HPDE6-E6E7 (cell line): ENCODE measurements at regions not wholly inside any gene's neighbourhood (a gene's known extent, or its start where the extent isn't known, plus 50 kb on each side); places are given as distances from the start of the nearest gene placed in this dataset.
"Not testable (repeated sequence)": the region's sequence is repeated elsewhere in the genome, so short reads cannot be mapped to it uniquely, and the experiment has no call there.

Experiments
- DNase-seq: peaks from one replicate; pipeline ENCODE4 v3.0.0; 2011; ENCODE audit warnings: missing footprints; ENCODE audit errors: extremely low spot score

DNA sequence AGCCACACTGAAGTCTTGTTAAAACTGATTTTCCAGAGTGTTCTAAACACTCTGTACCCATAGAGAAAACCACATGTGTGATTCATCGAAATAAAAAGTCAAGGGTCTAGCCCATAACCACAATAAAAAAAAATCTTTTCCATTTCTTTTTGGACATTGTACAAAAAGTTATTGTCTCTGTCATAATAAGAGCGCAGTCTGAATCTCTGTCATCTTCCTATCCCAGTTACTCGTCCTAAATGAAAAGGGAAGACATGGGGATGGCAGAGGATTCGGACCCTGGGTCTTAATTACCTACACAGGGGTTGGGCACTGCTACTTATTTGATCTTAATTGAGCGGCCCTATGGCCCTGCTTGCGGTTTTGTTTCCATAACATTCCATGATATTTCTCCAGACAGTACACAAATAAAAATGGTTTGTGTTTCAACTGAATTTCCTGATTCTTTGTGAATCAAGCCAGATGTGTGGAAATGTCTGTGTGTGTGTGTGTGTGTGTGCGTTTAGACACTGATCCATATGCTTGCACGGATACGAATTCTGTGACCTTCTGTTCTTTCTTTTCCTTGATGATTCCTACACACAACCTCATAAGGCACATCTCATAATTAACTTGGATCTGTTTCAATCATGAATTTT, 133.4 kb upstream of the SPATS2L start:
- DNase-seq, result no peak

DNA sequence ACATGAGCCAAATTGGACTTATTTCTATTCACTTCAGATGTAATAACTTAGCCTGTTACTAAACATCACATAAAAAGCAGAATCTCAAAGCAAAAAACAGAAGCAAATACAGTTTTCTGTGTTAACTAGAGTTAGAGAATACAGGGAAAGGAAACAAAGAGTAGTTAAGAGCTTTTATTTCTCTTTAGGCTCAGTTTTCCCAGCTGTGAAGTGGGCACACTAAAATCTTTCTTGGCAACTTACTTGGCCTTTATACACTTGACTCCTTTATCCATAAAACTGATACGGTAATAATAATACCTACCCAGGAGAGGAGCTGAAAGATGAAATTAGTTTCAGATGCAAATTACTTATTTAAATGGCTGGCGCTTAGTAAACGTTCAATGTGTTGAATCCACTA, 132.8 kb upstream of the SPATS2L start:
- no peak for DNase-seq

DNA sequence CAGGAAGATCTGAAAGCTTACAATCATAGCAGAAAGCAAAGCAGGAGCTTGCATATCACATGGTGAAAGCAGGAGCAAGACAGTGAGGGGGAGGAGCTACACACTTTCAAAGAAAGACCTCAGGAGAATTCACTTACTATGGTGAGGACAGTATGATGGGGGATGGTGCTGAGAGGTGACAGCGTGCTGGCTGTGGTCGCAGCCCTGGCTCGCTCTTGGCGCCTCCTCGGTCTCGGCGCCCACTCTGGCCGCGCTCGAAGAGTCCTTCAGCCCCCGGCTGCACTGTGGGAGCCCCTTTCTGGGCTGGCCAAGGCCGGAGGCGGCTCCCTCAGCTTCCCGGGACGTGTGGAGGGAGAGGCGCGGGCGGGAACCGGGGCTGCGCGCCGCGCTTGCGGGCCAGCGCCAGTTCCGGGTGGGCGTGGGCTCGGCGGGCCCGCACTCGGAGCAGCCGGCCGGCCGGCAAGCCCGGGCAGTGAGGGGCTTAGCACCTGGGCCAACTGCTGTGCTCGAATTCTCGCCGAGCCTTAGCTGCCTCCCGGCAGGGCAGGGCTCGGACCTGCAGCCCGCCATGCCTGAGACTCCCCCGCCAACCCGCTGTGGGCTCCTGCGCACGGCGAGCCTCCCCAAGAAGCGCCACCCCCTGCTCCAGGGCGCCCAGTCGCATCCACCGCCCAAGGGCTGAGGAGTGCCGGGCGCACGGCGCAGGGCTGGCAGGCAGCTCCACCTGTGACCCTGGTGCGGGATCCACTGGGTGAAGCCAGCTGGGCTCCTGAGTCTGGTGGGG, 131.9 kb upstream of the SPATS2L start:
- no peak for DNase-seq

DNA sequence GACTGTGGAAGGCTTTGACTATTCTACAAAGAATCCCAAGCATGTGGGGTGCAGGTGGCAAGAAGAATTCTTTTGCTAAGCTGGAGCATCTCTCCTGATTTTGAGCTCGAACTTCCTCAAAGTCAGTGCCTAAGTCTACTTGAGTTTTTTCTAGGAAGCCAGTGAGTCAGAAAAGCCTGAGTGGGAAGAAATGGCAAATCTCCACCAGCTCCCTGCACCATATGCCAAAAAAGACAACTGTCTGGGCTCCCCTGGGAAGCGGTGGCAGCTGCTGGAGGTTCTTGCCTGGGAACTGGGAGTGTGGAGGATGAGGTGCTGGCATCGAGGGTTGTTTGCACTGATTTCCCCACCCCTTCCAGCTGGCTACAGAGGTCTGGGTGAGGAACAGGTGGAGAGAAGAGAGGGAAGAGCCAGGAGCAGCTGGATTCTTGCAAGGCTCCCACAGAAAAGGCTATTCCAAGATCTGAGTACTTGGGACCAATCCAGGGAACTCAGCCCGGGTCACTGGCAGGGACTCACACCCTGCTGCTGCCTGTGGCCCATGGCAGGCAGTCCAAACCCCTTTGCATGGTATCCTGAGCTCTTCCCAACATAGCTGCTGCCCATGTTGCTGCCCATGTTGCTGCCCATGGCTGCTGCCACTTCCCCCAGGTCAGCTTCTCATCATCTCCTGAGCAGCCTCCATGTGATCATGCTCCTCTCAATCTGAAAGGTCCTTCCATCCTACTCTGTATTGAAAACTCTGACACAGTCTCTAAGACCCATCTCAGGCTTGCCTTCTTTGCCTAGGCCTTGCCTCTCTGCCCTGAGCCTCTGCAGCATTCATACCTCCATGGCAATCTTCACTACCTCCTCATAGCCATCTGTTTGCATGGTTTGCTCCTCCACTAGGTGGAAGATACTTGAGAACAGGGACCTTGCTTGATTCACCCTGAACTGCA, 128.3 kb upstream of the SPATS2L start:
- DNase-seq, result no peak

DNA sequence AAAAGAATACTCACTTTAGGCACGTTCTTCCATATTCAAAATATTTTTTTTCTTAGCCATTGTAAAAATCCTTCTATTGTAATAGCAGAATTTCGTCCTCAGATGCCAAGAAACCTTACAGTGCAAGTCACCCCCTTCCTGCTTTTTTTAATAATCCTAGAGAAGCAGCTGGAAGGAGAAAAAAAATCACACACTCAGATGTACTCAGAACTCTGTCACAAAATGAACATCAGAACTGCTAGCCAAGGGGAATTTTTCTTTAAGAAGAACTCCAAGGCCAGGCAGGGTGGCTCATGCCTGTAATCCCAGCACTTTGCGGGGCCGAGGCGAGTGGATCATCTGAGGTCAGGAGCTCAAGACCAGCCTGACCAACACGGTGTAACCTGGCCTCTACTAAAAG, 127.3 kb upstream of the SPATS2L start:
- DNase-seq, result no peak

DNA sequence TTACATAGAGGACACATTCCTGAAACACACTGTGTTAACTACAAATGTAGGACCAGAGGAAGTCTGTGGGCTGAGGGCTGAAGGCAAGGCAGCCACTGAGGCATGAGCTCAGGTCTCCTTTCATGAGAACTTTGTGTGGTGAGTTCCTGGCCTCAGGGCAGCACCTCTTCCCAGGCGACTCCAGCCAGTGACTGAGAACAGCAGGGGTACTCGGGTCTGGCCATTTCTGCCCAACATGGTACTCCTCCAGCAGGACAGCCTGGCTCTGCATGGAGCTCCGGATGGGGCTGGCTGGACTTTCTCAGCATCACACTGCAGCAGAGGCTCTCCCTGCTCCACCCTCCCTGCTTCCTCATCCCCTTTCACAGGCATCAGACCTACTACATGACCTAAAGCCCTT, 125.5 kb upstream of the SPATS2L start:
- DNase-seq, result no peak

DNA sequence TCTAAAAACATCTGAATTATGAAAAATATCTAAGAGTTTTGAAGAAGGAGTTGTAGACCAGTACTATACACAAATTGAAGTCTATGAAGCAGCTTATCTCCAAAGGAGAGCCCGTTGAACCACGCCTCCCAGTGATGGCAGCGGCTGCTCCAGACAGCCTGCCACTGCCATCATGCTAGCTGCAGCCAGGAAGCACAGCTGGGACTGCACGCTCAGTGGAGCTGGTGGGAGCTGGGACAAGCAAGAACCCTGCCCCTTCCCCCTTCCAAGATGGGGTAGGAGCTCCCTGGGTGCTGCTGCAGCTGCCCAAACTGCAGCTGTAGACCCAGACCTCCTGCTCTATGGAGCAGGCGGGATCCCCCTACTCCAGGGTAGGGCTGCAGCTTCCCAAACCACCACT, 124.7 kb upstream of the SPATS2L start:
- DNase-seq, result no peak

DNA sequence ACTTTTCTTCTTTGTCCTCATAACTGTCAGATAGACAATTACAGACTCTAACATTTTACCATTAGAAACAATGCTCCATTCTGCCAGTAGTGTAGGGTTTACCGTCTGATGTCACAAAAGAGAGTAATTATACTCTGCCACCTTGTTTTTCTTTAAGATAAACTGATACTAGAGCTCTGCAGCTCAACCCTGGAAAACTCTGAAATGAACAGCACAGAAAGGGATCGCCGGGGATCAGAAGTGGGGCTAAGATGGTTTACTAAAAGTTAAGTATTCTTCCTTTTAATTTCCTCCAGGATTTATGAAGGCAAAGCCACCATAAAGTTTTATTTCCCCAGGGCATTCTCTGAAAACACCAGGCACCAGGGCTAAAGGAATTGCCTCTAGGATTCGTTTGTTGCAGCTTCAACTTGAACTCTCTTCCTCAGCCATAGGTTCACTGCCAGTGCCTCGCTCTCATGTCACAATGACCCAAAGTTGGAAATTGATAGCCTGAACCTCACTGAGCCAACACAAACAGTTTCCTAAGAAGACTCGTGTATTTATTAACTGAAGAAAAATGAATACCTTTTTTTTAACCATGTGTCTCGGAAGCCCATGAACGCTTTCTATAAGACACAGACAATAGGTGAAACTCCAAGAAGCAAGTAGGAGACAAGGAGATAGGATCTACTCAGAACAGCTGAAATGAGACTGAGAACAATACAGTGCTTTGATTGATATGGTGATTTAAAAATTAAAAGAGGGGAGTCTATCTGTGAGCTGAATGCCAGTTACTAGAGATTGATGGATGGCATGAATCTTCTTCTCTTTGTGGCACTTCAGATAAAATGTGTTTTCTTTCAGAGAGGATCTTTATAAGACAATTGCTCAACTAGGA, 121.5 kb upstream of the SPATS2L start:
- no peak for DNase-seq

DNA sequence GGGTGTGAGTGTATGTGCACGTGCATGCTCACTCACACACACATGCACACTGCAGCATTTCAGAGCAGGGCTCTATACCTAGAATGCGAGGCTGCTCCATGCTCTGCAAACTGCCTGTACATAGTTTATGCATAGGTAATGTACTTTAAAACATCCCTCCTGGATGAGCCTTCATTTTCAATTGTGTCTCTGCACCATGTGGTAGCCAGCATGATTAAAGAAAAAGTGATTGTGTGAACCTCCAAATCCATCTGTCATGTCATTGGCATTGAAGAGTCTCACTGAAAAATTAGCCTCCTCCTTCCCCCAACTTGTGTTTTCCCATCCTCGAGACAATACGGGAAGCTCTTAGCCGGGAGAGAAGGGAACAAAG, 120.9 kb upstream of the SPATS2L start:
- DNase-seq, result no peak

DNA sequence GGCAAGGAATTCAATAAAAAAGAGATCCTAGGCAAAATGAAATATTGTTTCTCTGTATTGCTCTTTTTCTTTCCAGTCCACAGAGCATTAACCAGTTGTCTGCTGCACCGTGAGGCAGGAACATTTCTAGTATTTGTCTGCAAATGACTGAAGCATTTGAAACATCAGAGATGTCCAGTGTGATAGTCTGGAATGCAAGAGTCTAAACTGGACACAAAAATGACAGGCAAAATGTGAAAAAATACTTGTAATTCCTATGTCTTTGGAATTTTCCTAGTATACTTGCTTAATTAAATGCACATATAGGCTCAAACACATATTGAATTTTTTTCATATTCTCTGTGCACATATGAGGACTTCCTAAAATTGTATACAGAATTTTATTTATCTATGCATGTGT, 120.5 kb upstream of the SPATS2L start:
- no peak for DNase-seq

DNA sequence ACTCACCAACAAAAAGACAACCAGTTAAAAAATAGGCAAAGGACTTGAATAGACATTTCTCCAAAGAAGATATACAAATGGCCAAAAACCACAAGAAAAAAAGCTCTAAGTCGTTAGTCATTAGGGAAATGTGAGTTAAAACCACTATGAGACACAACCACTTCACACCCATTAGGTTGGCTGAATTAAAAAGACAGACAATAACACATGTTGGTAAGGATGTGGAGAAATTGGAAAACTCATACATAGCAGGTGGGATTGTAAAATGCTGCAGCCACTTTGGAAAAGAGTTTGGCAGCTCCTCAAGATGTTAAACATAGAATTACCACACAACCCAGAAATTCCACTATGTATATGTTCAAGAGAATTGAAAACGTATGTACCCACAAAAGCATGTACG, 117.6 kb upstream of the SPATS2L start:
- no peak for DNase-seq

DNA sequence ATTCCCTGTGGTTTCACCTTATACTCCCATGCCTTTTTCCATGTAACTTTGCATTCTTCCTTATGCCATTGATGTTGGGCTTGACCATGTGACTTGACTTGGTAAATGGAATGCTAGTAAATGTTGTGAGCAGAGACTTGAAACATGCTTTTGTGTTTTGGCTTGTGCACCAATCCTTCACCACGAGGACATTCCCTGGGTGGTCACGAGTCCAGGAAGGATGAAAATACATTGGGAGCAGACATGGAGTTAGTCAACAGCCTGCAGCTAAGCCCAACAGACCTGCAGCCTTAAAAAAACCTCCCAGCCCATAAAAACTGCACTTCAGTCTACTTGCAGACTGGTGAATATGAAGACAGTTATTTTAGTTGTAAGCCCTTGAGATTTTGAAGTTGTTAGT, 116.5 kb upstream of the SPATS2L start:
- no peak for DNase-seq

DNA sequence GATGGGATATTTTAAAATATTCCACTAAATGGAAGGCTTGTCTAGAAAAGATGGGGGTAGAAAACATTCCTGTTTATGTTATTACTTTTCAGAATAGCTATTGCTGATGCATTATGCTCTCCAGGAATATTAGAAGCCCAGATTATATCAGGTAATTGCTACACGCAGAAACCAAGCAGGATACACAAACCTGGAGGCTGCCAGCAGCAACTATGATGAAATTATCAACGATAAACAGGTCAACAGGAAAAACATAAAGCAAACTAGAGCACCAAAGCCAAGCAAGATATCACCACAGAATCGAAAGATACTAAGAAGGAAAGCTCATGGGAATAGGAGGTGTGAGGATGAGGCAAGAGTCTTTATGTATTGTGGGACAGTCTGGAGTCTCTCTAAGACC, 113.2 kb upstream of the SPATS2L start:
- DNase-seq, result no peak

DNA sequence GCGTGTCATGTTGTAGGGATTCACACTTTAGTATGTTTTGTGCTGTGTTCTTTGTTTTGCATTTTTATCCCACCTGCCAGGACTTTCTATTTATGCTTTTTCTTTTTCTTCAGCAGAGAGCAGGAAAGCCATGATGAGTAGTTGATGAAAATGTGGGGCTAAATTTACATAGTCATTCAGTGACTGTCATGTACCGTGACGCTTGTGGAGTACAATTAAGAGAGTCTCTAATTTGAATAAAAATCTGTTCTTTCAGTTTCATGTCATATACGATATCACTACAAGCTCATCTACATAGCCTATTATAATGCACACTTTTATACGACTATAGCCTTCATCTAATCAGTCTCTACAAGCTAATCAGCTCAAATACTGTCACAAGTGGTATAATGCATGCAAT, 112.7 kb upstream of the SPATS2L start:
- DNase-seq, result no peak

DNA sequence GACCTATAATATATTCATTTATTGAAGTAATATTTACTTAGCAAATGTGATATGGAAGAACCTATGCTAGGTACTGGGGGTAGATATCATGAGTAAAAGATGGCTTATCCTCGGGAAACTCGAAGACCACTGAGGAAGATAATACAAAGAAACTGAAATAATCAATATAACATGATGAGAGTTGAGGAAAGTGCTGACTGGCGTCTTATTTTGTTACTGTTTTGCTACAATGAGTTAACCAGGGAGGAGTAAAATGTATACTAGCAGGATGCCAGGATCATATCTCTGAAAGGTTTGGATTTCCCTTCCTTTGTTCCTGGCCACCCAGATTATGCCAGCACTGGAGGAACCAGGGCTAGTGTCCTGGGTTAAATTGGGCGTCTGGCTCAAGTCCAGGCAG, 111.7 kb upstream of the SPATS2L start:
- DNase-seq, result no peak

DNA sequence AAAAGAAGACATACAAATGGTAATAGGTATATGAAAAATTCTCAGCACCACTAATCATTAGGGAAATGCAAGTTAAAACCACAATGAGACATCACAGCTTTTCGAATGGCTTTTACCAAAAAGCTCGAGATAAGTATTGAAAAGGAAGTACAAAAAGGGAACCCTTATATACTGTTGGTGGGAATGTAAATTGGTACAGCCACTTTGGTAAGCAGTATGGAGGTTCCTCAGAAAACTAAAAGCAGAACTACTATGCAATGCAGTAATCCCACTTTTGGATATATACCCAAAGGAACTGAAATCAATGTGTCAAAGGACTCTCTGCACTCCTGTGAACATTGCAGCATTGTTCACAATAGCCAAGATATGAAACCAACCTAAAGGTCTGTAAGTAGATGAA, 107.5 kb upstream of the SPATS2L start:
- DNase-seq, result no peak

DNA sequence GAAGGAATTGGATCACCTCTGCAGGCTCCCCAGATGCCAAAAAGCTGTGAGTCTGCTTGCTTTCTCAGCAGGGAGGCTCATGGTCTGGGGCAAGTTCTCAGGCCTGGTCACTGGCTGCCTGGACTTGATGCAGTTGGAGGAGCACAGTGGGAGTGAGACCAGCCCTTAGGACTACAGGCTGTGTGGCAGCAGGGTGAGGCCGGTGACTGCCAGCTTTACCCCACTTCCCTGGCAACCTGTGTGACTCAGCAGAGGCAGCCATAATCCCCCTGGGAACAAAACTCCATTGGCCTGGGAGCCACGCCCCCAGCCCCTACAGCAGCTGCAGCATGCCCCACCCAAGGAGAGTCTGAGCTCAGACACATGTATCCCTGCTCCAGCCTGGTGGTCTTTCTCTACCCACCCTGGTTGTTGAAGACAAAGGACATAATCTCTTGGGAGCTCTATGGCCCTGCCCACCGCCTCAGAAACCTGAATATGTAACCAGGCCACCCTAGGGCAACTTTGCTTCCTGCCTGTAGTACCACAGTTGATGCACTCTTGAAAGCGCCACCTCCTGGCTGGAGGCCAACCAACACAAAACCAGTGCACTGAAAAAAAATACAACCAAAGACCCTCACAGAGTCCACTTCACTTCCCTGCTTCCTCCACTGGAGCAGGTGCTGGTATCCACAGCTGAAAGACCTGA, 106.8 kb upstream of the SPATS2L start:
- DNase-seq, result no peak

DNA sequence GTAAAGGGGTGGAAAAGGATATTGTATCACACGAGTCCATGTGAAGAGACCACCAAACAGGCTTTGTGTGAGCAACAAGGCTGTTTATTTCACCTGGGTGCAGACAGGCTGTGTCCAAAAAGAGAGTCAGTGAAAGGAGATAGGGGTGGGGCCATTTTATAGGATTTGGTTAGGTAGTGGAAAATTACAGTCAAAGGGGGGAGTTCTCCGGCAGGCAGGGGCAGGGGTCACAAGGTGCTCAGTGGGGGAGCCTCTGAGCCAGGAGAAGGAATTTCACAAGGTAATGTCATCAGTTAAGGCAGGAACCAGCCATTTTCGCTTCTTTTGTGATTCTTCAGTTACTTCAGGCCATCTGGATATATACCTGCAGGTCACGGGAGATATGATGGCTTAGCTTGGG, 104.7 kb upstream of the SPATS2L start:
- not testable (repeated sequence) for DNase-seq

DNA sequence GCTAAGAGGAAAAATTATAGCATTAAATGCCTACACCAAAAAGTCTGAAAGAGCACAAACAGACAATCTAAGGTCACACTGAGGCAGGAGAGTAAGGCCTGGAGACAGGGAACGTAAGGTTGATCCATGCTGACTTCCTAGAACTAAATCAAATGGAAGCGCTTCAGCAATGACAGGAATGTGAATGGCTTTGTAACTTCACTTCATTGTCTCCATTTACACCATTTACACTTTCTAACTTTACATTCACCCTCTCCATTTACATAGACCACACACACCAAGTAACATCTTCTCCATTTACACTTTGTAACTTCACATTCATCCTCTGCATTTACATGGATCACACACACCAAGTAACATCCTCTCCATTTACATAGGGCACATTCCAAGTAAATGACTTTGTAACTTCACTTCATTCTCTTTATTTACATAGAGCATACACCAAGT, 103.1 kb upstream of the SPATS2L start:
- no peak for DNase-seq

DNA sequence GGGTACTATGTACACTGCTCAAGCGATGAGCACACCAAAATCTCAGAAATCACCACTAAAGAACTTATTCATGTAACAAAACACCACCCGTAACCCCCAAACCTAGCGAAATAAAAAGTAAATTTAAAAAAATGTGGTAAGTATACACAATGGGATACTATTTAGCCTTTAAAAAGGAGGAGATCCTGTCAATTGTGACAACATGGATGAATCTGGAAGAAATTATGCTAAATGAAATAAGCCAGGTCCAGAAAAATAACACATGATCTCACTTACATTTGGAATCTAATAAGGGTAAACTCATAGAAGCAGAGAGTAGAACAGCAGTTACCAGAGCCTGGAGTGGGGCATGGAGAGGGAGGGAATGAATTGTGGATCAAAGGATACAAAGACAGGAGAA, 98.5 kb upstream of the SPATS2L start:
- no peak for DNase-seq

DNA sequence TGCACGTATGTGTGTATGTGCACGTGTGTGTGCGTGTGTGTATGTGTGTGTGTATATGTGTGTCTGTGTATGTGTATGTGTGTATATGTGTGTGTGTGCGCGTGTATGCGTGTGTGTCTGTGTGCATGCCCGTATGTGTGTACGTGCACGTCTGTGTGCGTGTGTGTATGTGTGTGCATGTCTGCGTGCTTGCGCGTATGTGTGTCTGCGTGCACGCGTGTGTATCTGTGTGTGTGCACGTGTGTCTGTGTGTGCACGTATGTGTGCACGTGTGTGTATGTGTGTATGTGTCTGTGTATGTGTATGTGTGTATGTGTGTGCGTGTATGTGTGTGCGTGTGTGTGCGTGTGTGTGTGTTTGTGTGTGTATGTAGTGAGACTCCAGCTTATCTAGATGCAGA, 97.5 kb upstream of the SPATS2L start:
- DNase-seq, result no peak
